ENCODE measurements at regions not wholly inside any gene's neighbourhood (a gene's known extent, or its start where the extent isn't known, plus 50 kb on each side); places are given as distances from the start of the nearest gene placed in this dataset.

GRCh38 chr2:120828829-120829632 is 93.4 kb downstream of the GLI2 start:
- DNase-seq (ENCODE audit: low read depth) = no peak

- DNase-seq (ENCODE audit: low read depth) = no peak
These were observed 94.0 kb downstream of the GLI2 start for GRCh38 chr2:120829633-120830025.

- DNase-seq (ENCODE audit: low read depth) = no peak
These were observed 94.6 kb downstream of the GLI2 start for GRCh38 chr2:120830096-120830830.

- no peak for DNase-seq (ENCODE audit: low read depth)
These were observed 95.4 kb downstream of the GLI2 start for GRCh38 chr2:120831086-120831485.

- DNase-seq (ENCODE audit: low read depth) = no peak
These were observed 96.2 kb downstream of the GLI2 start for GRCh38 chr2:120831891-120832290.

- DNase-seq (ENCODE audit: low read depth) = no peak
These were observed 96.8 kb downstream of the GLI2 start for GRCh38 chr2:120832296-120833070.

- no peak for DNase-seq (ENCODE audit: low read depth)
These were observed 97.5 kb downstream of the GLI2 start for GRCh38 chr2:120833127-120833675.

- no peak for DNase-seq (ENCODE audit: low read depth)
These were observed 98.5 kb downstream of the GLI2 start for GRCh38 chr2:120834206-120834605.

GRCh38 chr2:120836281-120836680 is 100.6 kb downstream of the GLI2 start:
- no peak for DNase-seq (ENCODE audit: low read depth)

- DNase-seq (ENCODE audit: low read depth) = no peak
These were observed 105.3 kb downstream of the GLI2 start for GRCh38 chr2:120840795-120841487.

- DNase-seq (ENCODE audit: low read depth) = peak; percentile 35
These were observed 107.1 kb downstream of the GLI2 start for GRCh38 chr2:120842456-120843439.

- DNase-seq (ENCODE audit: low read depth) = no peak
These were observed 108.5 kb downstream of the GLI2 start for GRCh38 chr2:120844070-120844738.

GRCh38 chr2:120845277-120845676 is 109.6 kb downstream of the GLI2 start:
- no peak for DNase-seq (ENCODE audit: low read depth)

GRCh38 chr2:120846406-120847095 is 110.9 kb downstream of the GLI2 start:
- no peak for DNase-seq (ENCODE audit: low read depth)

- DNase-seq (ENCODE audit: low read depth) = no peak
These were observed 112.1 kb downstream of the GLI2 start for GRCh38 chr2:120847700-120848321.

GRCh38 chr2:120849278-120849677 is 113.6 kb downstream of the GLI2 start:
- DNase-seq (ENCODE audit: low read depth) = no peak

- no peak for DNase-seq (ENCODE audit: low read depth)
These were observed 114.9 kb downstream of the GLI2 start for GRCh38 chr2:120850551-120850950.

GRCh38 chr2:120851116-120851773 is 115.6 kb downstream of the GLI2 start:
- no peak for DNase-seq (ENCODE audit: low read depth)

Measured in amniotic epithelial cell (primary cell).